ENCODE measurements at regions not wholly inside any gene's neighbourhood (a gene's known extent, or its start where the extent isn't known, plus 50 kb on each side); places are given as distances from the start of the nearest gene placed in this dataset.
"Not testable (repeated sequence)": the region's sequence is repeated elsewhere in the genome, so short reads cannot be mapped to it uniquely, and the experiment has no call there.

- no peak for DNase-seq (ENCODE audit: low read depth)
Measured at GRCh38 chr7:10471280-10472058, 502.2 kb upstream of the PHF14 start.

GRCh38 chr7:10472115-10472514 is 501.6 kb upstream of the PHF14 start:
- DNase-seq (ENCODE audit: low read depth) = no peak

GRCh38 chr7:10473569-10473968 is 500.1 kb upstream of the PHF14 start:
- no peak for DNase-seq (ENCODE audit: low read depth)

- no peak for DNase-seq (ENCODE audit: low read depth)
Measured at GRCh38 chr7:10474048-10474447, 499.6 kb upstream of the PHF14 start.

GRCh38 chr7:10475940-10476641 is 497.6 kb upstream of the PHF14 start:
- DNase-seq (ENCODE audit: low read depth) = no peak

GRCh38 chr7:10476642-10477041 is 497.0 kb upstream of the PHF14 start:
- DNase-seq (ENCODE audit: low read depth) = no peak

GRCh38 chr7:10483671-10484070 is 490.0 kb upstream of the PHF14 start:
- no peak for DNase-seq (ENCODE audit: low read depth)

GRCh38 chr7:10484767-10485166 is 488.9 kb upstream of the PHF14 start:
- DNase-seq (ENCODE audit: low read depth) = no peak

- not testable (repeated sequence) for DNase-seq (ENCODE audit: low read depth)
Measured at GRCh38 chr7:10501206-10501884, 472.3 kb upstream of the PHF14 start.

- no peak for DNase-seq (ENCODE audit: low read depth)
Measured at GRCh38 chr7:10507032-10507431, 466.6 kb upstream of the PHF14 start.

- no peak for DNase-seq (ENCODE audit: low read depth)
Measured at GRCh38 chr7:10521306-10521705, 452.4 kb upstream of the PHF14 start.

GRCh38 chr7:10533429-10533828 is 440.2 kb upstream of the PHF14 start:
- DNase-seq (ENCODE audit: low read depth) = not testable (repeated sequence)

- DNase-seq (ENCODE audit: low read depth) = no peak
Measured at GRCh38 chr7:10536561-10536960, 437.1 kb upstream of the PHF14 start.

- no peak for DNase-seq (ENCODE audit: low read depth)
Measured at GRCh38 chr7:10537764-10538163, 435.9 kb upstream of the PHF14 start.

- DNase-seq (ENCODE audit: low read depth) = no peak
Measured at GRCh38 chr7:10557375-10557774, 416.3 kb upstream of the PHF14 start.

- DNase-seq (ENCODE audit: low read depth) = no peak
Measured at GRCh38 chr7:10560497-10560896, 413.2 kb upstream of the PHF14 start.

- no peak for DNase-seq (ENCODE audit: low read depth)
Measured at GRCh38 chr7:10568891-10569290, 404.8 kb upstream of the PHF14 start.

- DNase-seq (ENCODE audit: low read depth) = no peak
Measured at GRCh38 chr7:10571759-10572158, 401.9 kb upstream of the PHF14 start.

GRCh38 chr7:10577866-10578374 is 395.8 kb upstream of the PHF14 start:
- DNase-seq (ENCODE audit: low read depth) = no peak

GRCh38 chr7:10579561-10579960 is 394.1 kb upstream of the PHF14 start:
- DNase-seq (ENCODE audit: low read depth) = no peak

- no peak for DNase-seq (ENCODE audit: low read depth)
Measured at GRCh38 chr7:10584886-10585285, 388.8 kb upstream of the PHF14 start.

GRCh38 chr7:10588084-10588483 is 385.6 kb upstream of the PHF14 start:
- no peak for DNase-seq (ENCODE audit: low read depth)

- no peak for DNase-seq (ENCODE audit: low read depth)
Measured at GRCh38 chr7:10592604-10593003, 381.1 kb upstream of the PHF14 start.
